Activated naive CD8-positive, alpha-beta T cell treated with anti-CD3 and anti-CD28 coated beads, Interleukin-2, amount 10 ng/mL, durations not matched to agents 7 days and 5 days (primary cell): ENCODE measurements at regions not wholly inside any gene's neighbourhood (a gene's known extent, or its start where the extent isn't known, plus 50 kb on each side); places are given as distances from the start of the nearest gene placed in this dataset.
"Not testable (repeated sequence)": the region's sequence is repeated elsewhere in the genome, so short reads cannot be mapped to it uniquely, and the experiment has no call there.

Experiments used
- ATAC-seq: fragments of 150-1000 bp; cut with Tn5 transposase; one replicate; pipeline ENCODE4 v1.10.0; 2021; ENCODE audit warnings: low read depth, moderate library complexity
- POLR2A ChIA-PET: fragments of 350-600 bp; sonication (Branson Sonifier 250); formaldehyde crosslinking; loops from one replicate; lab custom pipeline; 2021; ENCODE audit warnings: antibody characterized with exemption; lab: Charles Lee
- DNase-seq: peaks from one replicate; pipeline ENCODE4 v3.0.0; 2021
- H3K27ac Mint-ChIP-seq: one replicate; pipeline ENCODE4 v1.8.0; 2022; ENCODE audit warnings: mild to moderate bottlenecking, mixed read lengths
- H3K27me3 Mint-ChIP-seq: one replicate; pipeline ENCODE4 v1.8.0; 2022; ENCODE audit warnings: mild to moderate bottlenecking, moderate library complexity, mixed read lengths
- H3K36me3 Mint-ChIP-seq: one replicate; pipeline ENCODE4 v1.8.0; 2021; ENCODE audit warnings: mild to moderate bottlenecking, mixed read lengths
- H3K4me1 Mint-ChIP-seq: one replicate; pipeline ENCODE4 v1.8.0; 2021; ENCODE audit warnings: mixed read lengths
- H3K4me3 Mint-ChIP-seq: one replicate; pipeline ENCODE4 v1.8.0; 2022; ENCODE audit warnings: mild to moderate bottlenecking, moderate library complexity, mixed read lengths
- H3K9me3 Mint-ChIP-seq: one replicate; pipeline ENCODE4 v1.8.0; 2021; ENCODE audit warnings: mixed read lengths

- no peak for ATAC-seq
- H3K4me3 Mint-ChIP-seq, result no peak overlapping the region
- POLR2A ChIA-PET, result no interaction called here
- H3K27me3 Mint-ChIP-seq, result peaks cover 15% of the 10 kb centered on the region
- no peaks in the 10 kb centered on the region for H3K36me3 Mint-ChIP-seq
- no peaks in the 10 kb centered on the region for H3K4me1 Mint-ChIP-seq
- DNase-seq, result no peak
- H3K27ac Mint-ChIP-seq, result no peak overlapping the region
- no peaks in the 10 kb centered on the region for H3K9me3 Mint-ChIP-seq
Observed at GRCh38 chr15:38748710-38749109, 184.1 kb upstream of the RASGRP1 start.

DNA sequence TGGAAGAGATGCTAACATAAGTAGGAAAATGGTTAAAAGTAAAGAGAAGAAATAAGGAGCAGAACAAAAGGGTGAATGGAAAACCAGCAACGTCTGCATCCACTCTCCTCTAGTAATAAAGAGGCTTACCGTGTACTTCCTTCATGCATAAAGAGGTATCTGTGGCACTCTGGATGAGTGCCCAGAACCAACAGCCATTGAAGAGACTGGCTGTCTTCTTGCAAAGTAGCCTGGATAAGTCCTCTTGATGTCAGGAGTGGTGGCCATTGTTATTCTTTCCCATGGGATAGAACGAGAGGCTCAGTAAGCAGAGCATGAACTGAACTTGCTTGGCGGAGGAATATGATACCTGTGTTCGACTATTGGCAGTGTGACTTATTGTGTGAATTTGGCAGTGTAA lies 186.2 kb upstream of the RASGRP1 start:
- peaks cover 25% of the 10 kb centered on the region for H3K27me3 Mint-ChIP-seq

DNA sequence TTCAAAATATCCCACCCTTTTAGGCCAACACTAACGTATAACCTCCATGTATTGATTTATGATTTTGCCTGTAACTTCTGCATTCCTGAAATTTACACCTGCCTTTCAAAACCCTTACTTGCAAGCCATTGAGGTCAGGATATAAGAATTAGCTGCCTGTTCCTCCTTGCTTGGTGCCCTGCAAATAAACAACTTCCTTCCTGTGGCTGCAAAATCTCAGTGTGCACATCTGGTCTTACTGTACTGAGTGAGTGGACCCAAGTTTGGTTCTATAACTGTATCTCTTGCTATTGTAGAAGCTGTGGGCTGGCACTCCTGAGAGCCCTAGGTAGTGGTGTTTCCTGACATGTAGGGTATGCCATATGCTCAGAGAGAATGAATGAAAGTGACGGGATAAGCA lies 191.1 kb upstream of the RASGRP1 start:
- no peak for DNase-seq
- no peak overlapping the region for H3K27ac Mint-ChIP-seq
- H3K4me3 Mint-ChIP-seq, result no peak overlapping the region
- H3K4me1 Mint-ChIP-seq, result peaks cover 3% of the 10 kb centered on the region
- no peaks in the 10 kb centered on the region for H3K36me3 Mint-ChIP-seq
- no peak for ATAC-seq
- POLR2A ChIA-PET, result no interaction called here
- H3K27me3 Mint-ChIP-seq, result peaks cover 45% of the 10 kb centered on the region
- H3K9me3 Mint-ChIP-seq, result no peaks in the 10 kb centered on the region

More for the DNA sequence above, 186.2 kb upstream of the RASGRP1 start:
- Mint-ChIP-seq H3K4me1 (peaks cover 3% of the 10 kb centered on the region), H3K9me3 (no peaks in the 10 kb centered on the region), H3K27ac (no peak overlapping the region), H3K36me3 (no peaks in the 10 kb centered on the region), H3K4me3 (no peak overlapping the region)
- DNase-seq (no peak), ATAC-seq (no peak)
- POLR2A ChIA-PET, result no interaction called here

DNA sequence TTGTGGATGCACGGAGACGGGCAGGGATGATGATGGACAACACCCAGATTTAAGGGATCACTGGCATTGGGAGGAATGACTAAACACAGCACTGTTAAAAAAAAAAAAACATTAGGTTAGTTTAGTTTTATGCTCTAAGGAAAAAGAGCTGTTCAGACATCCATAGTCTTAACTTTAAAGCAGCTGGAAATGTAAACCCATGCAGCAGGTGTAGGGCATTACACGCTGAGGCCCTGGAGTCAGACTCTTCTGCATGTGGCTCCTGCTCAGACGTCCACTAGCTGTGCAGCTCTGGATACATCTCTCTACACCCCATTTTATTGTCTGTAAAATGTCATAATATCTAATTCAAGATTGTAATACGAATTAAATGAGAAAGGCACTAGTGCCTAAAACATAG lies 191.8 kb upstream of the RASGRP1 start:
- peaks cover 45% of the 10 kb centered on the region for H3K27me3 Mint-ChIP-seq
- DNase-seq (no peak), ATAC-seq (no peak)
- H3K27ac Mint-ChIP-seq, result no peak overlapping the region
- H3K4me3 Mint-ChIP-seq, result no peak overlapping the region
- no peaks in the 10 kb centered on the region for H3K9me3 Mint-ChIP-seq
- peaks cover 3% of the 10 kb centered on the region for H3K4me1 Mint-ChIP-seq
- POLR2A ChIA-PET, result no interaction called here
- H3K36me3 Mint-ChIP-seq, result no peaks in the 10 kb centered on the region

DNA sequence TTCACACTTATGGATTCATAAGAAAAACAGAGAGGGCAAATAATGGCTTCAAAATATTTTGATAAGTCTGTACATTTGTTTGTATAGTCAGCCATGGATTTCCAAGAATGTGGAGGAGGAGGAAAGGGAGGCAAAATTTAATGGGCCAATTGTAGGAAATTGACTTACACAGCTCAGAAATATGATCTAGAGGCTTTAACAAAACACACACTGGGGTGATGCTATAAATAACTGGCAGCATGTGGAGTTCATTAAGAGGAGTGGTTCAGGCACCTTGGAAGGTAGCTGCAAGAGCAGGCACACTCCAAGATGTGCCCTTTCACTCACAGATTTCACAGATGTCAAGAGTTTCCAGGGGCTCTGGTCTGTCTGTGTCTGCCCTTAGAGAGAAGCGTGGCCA lies 193.4 kb upstream of the RASGRP1 start:
- H3K9me3 Mint-ChIP-seq, result no peaks in the 10 kb centered on the region
- H3K4me3 Mint-ChIP-seq, result no peak overlapping the region

DNA sequence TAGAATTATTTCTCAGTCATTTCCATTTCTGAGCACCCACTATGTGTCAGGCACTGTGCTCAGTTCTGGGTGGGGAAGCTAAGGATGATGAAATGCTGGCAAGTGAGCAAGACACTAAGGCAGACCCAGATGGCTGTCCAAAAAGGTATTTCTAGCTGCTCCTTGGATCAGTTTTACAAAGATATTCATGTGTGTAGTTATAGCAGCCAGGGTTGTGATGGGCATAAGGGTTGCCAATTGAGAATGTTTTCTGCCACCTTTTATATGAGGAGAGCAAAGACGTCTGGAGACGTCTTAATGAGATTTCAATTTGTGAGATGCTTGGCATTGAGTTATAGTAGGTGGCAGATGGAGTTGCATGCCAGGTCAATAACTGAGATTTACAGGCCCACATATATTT lies 197.1 kb upstream of the RASGRP1 start:
- H3K4me3 Mint-ChIP-seq, result no peak overlapping the region
- peaks cover 25% of the 10 kb centered on the region for H3K27me3 Mint-ChIP-seq
- H3K36me3 Mint-ChIP-seq, result no peaks in the 10 kb centered on the region
- no peak for ATAC-seq
- POLR2A ChIA-PET, result no interaction called here
- H3K4me1 Mint-ChIP-seq, result no peaks in the 10 kb centered on the region
- no peak overlapping the region for H3K27ac Mint-ChIP-seq
- no peak for DNase-seq
- no peaks in the 10 kb centered on the region for H3K9me3 Mint-ChIP-seq

More for the DNA sequence above, 193.4 kb upstream of the RASGRP1 start:
- peaks cover 45% of the 10 kb centered on the region for H3K27me3 Mint-ChIP-seq
- no peaks in the 10 kb centered on the region for H3K36me3 Mint-ChIP-seq
- H3K4me1 Mint-ChIP-seq, result peaks cover 3% of the 10 kb centered on the region
- ATAC-seq (no peak), DNase-seq (no peak)
- POLR2A ChIA-PET, result no interaction called here
- H3K27ac Mint-ChIP-seq, result no peak overlapping the region

GRCh38 chr15:38768970-38769369 lies 204.4 kb upstream of the RASGRP1 start:
- Mint-ChIP-seq H3K9me3 (peaks cover 2% of the 10 kb centered on the region), H3K4me1 (no peaks in the 10 kb centered on the region), H3K4me3 (no peak overlapping the region), H3K27me3 (peaks cover 6% of the 10 kb centered on the region), H3K36me3 (no peaks in the 10 kb centered on the region), H3K27ac (no peak overlapping the region)
- ATAC-seq, result no peak
- no peak for DNase-seq
- POLR2A ChIA-PET, result no interaction called here

DNA sequence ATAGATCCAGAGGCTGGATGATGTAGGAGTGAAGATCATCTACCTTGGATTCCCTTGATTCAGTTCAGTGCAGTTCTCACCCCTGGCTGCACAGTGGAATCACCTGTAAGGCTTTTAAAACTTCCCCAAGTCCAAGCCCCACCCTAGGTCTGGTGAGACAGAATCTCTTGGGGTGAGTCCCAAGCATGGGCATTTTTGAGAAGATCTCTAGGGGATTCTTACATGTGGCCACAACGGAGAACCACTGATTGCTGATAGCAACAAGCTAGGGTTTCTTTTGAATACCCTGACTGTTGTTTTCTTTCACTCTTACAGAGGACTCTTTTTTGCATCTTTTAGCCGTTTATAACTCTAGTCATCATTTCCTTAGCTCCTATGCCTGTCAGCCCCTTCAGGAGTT lies 204.9 kb upstream of the RASGRP1 start:
- H3K9me3 Mint-ChIP-seq, result peaks cover 2% of the 10 kb centered on the region
- H3K4me1 Mint-ChIP-seq, result no peaks in the 10 kb centered on the region
- peaks cover 6% of the 10 kb centered on the region for H3K27me3 Mint-ChIP-seq
- H3K27ac Mint-ChIP-seq, result no peak overlapping the region
- DNase-seq, result no peak
- no peaks in the 10 kb centered on the region for H3K36me3 Mint-ChIP-seq
- H3K4me3 Mint-ChIP-seq, result no peak overlapping the region
- ATAC-seq, result no peak
- POLR2A ChIA-PET, result no interaction called here

GRCh38 chr15:38774076-38774475 lies 209.5 kb upstream of the RASGRP1 start:
- POLR2A ChIA-PET, H3K27ac Mint-ChIP-seq, H3K9me3 Mint-ChIP-seq, ATAC-seq, DNase-seq, H3K4me1 Mint-ChIP-seq, H3K4me3 Mint-ChIP-seq, H3K36me3 Mint-ChIP-seq: not testable (repeated sequence)
- H3K27me3 Mint-ChIP-seq, result peaks cover 22% of the 10 kb centered on the region

- DNase-seq (no peak), ATAC-seq (no peak)
- POLR2A ChIA-PET, result no interaction called here
- Mint-ChIP-seq H3K4me1 (no peaks in the 10 kb centered on the region), H3K27ac (no peak overlapping the region), H3K9me3 (peaks cover 3% of the 10 kb centered on the region), H3K4me3 (no peak overlapping the region), H3K27me3 (peaks cover 14% of the 10 kb centered on the region), H3K36me3 (no peaks in the 10 kb centered on the region)
Observed at GRCh38 chr15:38781196-38781595, 216.6 kb upstream of the RASGRP1 start.

- no peak overlapping the region for H3K4me3 Mint-ChIP-seq
- ATAC-seq (no peak), DNase-seq (no peak)
- no peaks in the 10 kb centered on the region for H3K36me3 Mint-ChIP-seq
- peaks cover 7% of the 10 kb centered on the region for H3K27me3 Mint-ChIP-seq
- H3K4me1 Mint-ChIP-seq, result no peaks in the 10 kb centered on the region
- POLR2A ChIA-PET, result no interaction called here
- no peak overlapping the region for H3K27ac Mint-ChIP-seq
- H3K9me3 Mint-ChIP-seq, result peaks cover 1% of the 10 kb centered on the region
Observed at GRCh38 chr15:38782156-38782555, 217.5 kb upstream of the RASGRP1 start.

- no peak for DNase-seq
- Mint-ChIP-seq H3K4me1 (no peaks in the 10 kb centered on the region), H3K27me3 (peaks cover 5% of the 10 kb centered on the region), H3K4me3 (no peak overlapping the region), H3K27ac (no peak overlapping the region), H3K9me3 (peaks cover 1% of the 10 kb centered on the region), H3K36me3 (no peaks in the 10 kb centered on the region)
- no peak for ATAC-seq
- POLR2A ChIA-PET, result no interaction called here
Observed at GRCh38 chr15:38788918-38789317, 224.3 kb upstream of the RASGRP1 start.

DNA sequence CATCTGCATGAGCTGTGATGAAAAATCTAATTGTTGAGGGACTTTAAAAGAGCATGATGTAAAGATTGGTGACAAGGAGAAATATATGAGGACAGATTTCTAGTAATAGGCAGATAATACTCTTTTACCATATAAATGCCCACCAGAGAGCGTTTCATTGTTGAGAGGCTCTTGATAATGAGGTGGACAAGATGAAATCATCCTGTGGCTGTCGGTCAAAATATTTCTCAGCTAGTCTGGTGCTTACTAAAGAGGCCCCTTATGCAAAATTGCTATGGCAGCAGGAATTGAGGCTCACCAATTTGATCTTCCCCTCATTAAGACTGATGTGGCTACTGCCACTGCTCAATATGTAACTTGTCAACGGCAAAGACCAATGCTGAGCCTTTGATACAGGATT lies 225.0 kb upstream of the RASGRP1 start:
- POLR2A ChIA-PET, result no interaction called here
- H3K27me3 Mint-ChIP-seq, result peaks cover 5% of the 10 kb centered on the region
- no peaks in the 10 kb centered on the region for H3K36me3 Mint-ChIP-seq
- H3K4me1 Mint-ChIP-seq, result no peaks in the 10 kb centered on the region
- DNase-seq, result no peak
- no peak overlapping the region for H3K27ac Mint-ChIP-seq
- H3K9me3 Mint-ChIP-seq, result peaks cover 1% of the 10 kb centered on the region
- ATAC-seq, result no peak
- no peak overlapping the region for H3K4me3 Mint-ChIP-seq

- POLR2A ChIA-PET, result no interaction called here
- DNase-seq (no peak), ATAC-seq (no peak)
- peaks cover 17% of the 10 kb centered on the region for H3K27me3 Mint-ChIP-seq
- H3K27ac Mint-ChIP-seq, result no peak overlapping the region
- no peaks in the 10 kb centered on the region for H3K4me1 Mint-ChIP-seq
- H3K9me3 Mint-ChIP-seq, result peaks cover 1% of the 10 kb centered on the region
- no peak overlapping the region for H3K4me3 Mint-ChIP-seq
- no peaks in the 10 kb centered on the region for H3K36me3 Mint-ChIP-seq
Observed at GRCh38 chr15:38793206-38793810, 228.7 kb upstream of the RASGRP1 start.
